ENCODE measurements at regions not wholly inside any gene's neighbourhood (a gene's known extent, or its start where the extent isn't known, plus 50 kb on each side); places are given as distances from the start of the nearest gene placed in this dataset.

DNA sequence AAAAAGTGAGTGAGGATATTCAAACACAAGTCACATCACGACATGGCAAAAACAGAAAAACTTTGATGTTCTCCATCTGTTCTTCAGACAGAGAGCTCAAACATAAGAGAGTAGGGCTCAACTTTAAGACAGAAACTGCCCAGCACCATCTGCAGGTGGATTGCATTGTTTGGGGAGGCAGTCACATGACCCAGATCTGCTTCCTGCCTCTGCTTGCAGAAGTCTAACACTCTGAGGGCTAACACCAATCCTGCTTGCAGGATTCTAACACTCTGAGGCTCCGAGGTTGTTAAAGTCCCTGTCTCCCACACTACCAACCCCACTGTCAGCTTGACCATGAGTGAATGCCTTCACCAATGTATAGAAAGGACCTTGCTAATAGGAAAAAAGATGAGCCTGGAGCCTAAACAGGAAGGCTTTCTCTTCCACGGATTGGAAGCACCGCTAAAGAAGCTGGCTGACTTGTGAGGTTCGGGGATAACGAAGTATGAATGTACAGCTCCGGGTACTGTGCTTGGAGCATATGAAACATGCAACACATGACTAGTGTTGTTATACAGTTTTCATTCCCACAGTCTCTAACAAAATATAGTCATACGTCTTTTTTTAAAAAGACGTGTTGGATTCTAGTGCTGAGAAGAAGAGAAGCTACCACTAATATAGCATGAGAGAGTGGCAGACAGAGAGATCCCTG is 176.6 kb upstream of the CREB1 start:
- no peak for DNase-seq (ENCODE audit: low spot score in 2 of 2)
- intact Hi-C loops (cut with DNase I; ENCODE audit: low total_unique reads), result no loop called here
- TF ChIP-seq, protein P1, sequence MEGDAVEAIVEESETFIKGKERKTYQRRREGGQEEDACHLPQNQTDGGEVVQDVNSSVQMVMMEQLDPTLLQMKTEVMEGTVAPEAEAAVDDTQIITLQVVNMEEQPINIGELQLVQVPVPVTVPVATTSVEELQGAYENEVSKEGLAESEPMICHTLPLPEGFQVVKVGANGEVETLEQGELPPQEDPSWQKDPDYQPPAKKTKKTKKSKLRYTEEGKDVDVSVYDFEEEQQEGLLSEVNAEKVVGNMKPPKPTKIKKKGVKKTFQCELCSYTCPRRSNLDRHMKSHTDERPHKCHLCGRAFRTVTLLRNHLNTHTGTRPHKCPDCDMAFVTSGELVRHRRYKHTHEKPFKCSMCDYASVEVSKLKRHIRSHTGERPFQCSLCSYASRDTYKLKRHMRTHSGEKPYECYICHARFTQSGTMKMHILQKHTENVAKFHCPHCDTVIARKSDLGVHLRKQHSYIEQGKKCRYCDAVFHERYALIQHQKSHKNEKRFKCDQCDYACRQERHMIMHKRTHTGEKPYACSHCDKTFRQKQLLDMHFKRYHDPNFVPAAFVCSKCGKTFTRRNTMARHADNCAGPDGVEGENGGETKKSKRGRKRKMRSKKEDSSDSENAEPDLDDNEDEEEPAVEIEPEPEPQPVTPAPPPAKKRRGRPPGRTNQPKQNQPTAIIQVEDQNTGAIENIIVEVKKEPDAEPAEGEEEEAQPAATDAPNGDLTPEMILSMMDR (IDR thresholded peaks at IDR 0.05), result no peak
- TF ChIP-seq POLR2A (IDR thresholded peaks at IDR 0.05), result no peak
- no peak overlapping the region for H3K4me3 ChIP-seq (ENCODE audit: low read depth, poor library complexity, severe bottlenecking)
- 74% methylated on average over 9 of the region's 9 CpGs for WGBS, 2 donors

DNA sequence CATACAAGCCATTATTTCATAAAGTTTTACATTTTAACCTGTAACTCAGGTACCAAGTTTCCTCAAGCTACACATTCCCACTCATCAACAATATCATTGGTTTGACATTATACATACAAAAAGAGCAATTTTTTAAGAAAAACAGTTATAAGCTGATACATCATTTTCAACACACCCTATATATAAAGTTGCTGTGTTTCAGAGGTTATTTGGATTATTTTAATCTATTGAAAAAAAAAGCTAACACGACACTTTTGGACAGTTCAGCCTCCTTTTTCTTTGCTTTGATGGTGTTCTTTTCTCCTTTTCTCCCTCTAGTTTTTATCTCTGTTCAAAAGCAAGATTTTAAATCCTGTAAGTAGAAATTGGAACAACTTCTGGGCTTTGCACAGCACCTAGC is 175.9 kb upstream of the CREB1 start:
- intact Hi-C loops (cut with DNase I; ENCODE audit: low total_unique reads), result no loop called here
- DNase-seq (ENCODE audit: low spot score in 2 of 2), result no peak
- H3K4me3 ChIP-seq (ENCODE audit: low read depth, poor library complexity, severe bottlenecking), result no peak overlapping the region
- TF ChIP-seq, protein P1 (IDR thresholded peaks at IDR 0.05), result no peak
- no peak for TF ChIP-seq POLR2A (IDR thresholded peaks at IDR 0.05)
- WGBS, 2 donors, result 84 to 88% methylated on average over 1 of the region's 1 CpG

DNA sequence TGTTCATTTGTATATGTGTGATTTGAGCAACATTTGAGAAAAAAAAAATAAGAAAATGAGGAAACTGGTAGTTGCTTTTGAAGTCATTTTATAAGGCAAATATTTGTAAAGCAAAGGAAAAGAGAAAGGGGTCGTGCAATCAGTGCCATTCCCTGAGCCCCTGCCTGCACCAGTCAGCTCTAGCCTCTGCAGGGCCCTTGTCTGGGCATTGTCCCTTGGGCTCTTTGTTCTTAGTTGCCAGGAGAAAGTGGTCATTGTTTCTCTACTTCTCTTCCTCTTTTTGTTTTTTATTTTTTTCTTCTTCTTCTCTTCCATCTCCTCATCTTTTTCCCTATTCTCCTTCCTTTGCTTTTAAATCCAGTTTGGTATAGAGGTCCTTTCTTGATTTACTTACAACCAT is 175.3 kb upstream of the CREB1 start:
- TF ChIP-seq POLR2A (IDR thresholded peaks at IDR 0.05), result no peak
- TF ChIP-seq, protein P1 (IDR thresholded peaks at IDR 0.05), result no peak
- intact Hi-C loops (cut with DNase I; ENCODE audit: low total_unique reads), result no loop called here
- 93 to 95% methylated on average over 1 of the region's 1 CpG for WGBS, 2 donors
- H3K4me3 ChIP-seq (ENCODE audit: low read depth, poor library complexity, severe bottlenecking), result no peak overlapping the region
- no peak for DNase-seq (ENCODE audit: low spot score in 2 of 2)

DNA sequence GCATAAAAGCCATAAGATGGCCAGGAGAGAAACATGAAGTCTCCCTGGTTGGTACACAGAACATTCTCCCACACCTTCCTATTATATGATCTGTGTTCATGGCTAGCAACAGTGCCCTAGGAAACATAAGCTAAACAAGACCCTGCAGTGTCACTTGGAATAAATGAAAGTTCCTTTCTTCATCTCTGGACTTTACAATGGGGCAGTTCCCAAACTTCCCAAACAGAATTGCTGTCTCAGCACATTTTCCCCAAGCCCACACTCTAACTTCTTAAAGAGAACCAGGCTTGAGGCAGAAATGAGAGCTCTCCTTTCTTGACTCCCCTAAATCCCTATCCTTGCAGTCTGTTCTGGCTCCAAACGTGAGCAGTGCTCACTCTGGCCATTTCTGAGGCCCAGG is 173.2 kb upstream of the CREB1 start:
- WGBS, 2 donors, result 46 to 65% methylated on average over 1 of the region's 1 CpG
- intact Hi-C loops (cut with DNase I; ENCODE audit: low total_unique reads), result no loop called here
- no peak for TF ChIP-seq POLR2A (IDR thresholded peaks at IDR 0.05)
- TF ChIP-seq, protein P1 (IDR thresholded peaks at IDR 0.05), result no peak
- no peak for DNase-seq (ENCODE audit: low spot score in 2 of 2)
- H3K4me3 ChIP-seq (ENCODE audit: low read depth, poor library complexity, severe bottlenecking), result no peak overlapping the region

DNA sequence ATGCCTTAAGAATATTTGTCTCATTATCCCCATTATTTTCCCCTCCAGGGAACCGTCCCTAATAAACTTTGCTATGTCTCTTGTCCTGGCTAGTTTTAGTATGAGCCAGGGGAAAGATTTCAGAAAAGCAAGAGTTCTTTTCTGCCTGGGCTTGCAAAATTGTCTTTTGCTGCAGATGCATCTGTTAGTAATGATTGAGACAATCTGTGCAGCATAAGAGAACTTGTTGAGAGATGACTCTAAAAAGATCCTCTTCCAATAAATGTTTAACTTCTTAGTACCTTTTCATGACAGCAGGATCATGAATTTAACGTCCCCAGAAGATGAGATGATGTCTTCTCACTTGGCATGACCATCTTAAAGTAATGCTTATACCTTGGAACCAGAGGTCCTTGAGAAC is 172.5 kb upstream of the CREB1 start:
- no peak for DNase-seq (ENCODE audit: low spot score in 2 of 2)
- WGBS, 2 donors, result 38 to 39% methylated on average over 2 of the region's 2 CpGs
- intact Hi-C loops (cut with DNase I; ENCODE audit: low total_unique reads), result no loop called here
- TF ChIP-seq, protein P1 (IDR thresholded peaks at IDR 0.05), result no peak
- TF ChIP-seq POLR2A (IDR thresholded peaks at IDR 0.05), result no peak
- no peak overlapping the region for H3K4me3 ChIP-seq (ENCODE audit: low read depth, poor library complexity, severe bottlenecking)

DNA sequence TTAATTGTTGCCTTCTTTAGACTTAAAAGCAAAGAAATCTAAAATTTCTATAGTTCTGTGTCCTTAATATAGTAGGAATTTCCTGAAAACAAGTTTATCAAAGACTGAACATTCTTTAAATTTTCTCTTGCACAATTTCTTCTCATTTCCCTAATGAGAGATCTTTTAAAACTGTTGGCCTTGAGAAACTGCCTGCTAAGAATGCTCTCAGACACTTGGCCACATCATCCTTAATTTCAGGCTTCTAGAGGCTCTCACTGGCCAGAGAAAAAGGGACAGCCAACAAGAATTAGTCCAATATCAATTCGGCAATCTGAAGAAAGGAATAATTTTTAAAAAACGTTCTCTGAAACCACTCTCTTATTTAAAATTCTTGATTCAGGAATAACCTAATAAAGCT is 167.0 kb upstream of the CREB1 start:
- DNase-seq (ENCODE audit: low spot score in 2 of 2), result no peak
- no peak overlapping the region for H3K4me3 ChIP-seq (ENCODE audit: low read depth, poor library complexity, severe bottlenecking)
- no peak for TF ChIP-seq POLR2A (IDR thresholded peaks at IDR 0.05)
- TF ChIP-seq, protein P1 (IDR thresholded peaks at IDR 0.05), result no peak
- intact Hi-C loops (cut with DNase I; ENCODE audit: low total_unique reads), result no loop called here
- 45 to 66% methylated on average over 2 of the region's 2 CpGs for WGBS, 2 donors

Data from lower leg skin (tissue), 4 donors.